ENCODE measurements at regions not wholly inside any gene's neighbourhood (a gene's known extent, or its start where the extent isn't known, plus 50 kb on each side); places are given as distances from the start of the nearest gene placed in this dataset.

DNA sequence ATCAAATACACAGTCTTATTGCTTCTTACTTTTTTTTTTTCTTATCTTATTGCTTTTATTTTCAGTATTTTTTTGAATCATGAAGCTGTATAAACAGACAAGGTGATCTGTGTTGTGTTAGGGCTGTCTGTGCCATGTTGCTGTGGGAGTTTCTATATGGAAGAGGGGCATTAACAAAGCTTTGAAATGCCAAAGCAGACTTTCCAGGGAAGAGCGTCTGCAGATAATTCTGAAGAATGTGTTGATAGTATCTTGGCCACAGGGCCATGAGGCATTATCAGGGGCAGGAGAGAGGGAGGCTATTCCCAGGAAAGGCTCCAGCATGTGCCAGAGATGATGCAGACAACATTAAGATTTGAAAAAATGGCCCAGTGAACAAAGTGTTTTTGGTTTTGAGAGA lies 354.5 kb downstream of the UTRN start:
- no peak overlapping the region for H2AFZ ChIP-seq (ENCODE audit: low read length)
- H3K4me1 ChIP-seq (ENCODE audit: insufficient read depth, low read length) = no peaks in the 10 kb centered on the region
- no peaks in the 10 kb centered on the region for H3K27me3 ChIP-seq (ENCODE audit: insufficient read depth, low read length)
- H3K36me3 ChIP-seq (ENCODE audit: insufficient read depth, low read length) = no peaks in the 10 kb centered on the region
- H4K20me1 ChIP-seq (ENCODE audit: insufficient read depth, low read length) = no peaks in the 10 kb centered on the region
- H3K9me3 ChIP-seq (ENCODE audit: low read depth, low read length) = no peaks in the 10 kb centered on the region
- no peak for DNase-seq (ENCODE audit: insufficient read length, low spot score, missing footprints)
- H3K79me2 ChIP-seq (ENCODE audit: insufficient read depth, low read length) = peaks cover 6% of the 10 kb centered on the region
- H3K4me2 ChIP-seq (ENCODE audit: insufficient read depth, low read length) = no peak overlapping the region
- no peak for TF ChIP-seq CTCF (IDR thresholded peaks at IDR 0.05; ENCODE audit: extremely low read depth, low read depth, low read length)
- no peak overlapping the region for H3K27ac ChIP-seq (ENCODE audit: low read depth, low read length)
- H3K4me3 ChIP-seq (ENCODE audit: insufficient read depth, low read length) = no peak overlapping the region

GRCh38 chr6:144641286-144641685 lies 356.2 kb downstream of the UTRN start:
- no peaks in the 10 kb centered on the region for H3K9me3 ChIP-seq (ENCODE audit: low read depth, low read length)
- H4K20me1 ChIP-seq (ENCODE audit: insufficient read depth, low read length) = no peaks in the 10 kb centered on the region
- no peaks in the 10 kb centered on the region for H3K27me3 ChIP-seq (ENCODE audit: insufficient read depth, low read length)
- H3K36me3 ChIP-seq (ENCODE audit: insufficient read depth, low read length) = no peaks in the 10 kb centered on the region
- no peak overlapping the region for H3K4me3 ChIP-seq (ENCODE audit: insufficient read depth, low read length)
- no peak overlapping the region for H3K27ac ChIP-seq (ENCODE audit: low read depth, low read length)
- no peak overlapping the region for H2AFZ ChIP-seq (ENCODE audit: low read length)
- no peak for TF ChIP-seq CTCF (IDR thresholded peaks at IDR 0.05; ENCODE audit: extremely low read depth, low read depth, low read length)
- H3K4me1 ChIP-seq (ENCODE audit: insufficient read depth, low read length) = no peaks in the 10 kb centered on the region
- no peak overlapping the region for H3K4me2 ChIP-seq (ENCODE audit: insufficient read depth, low read length)
- DNase-seq (ENCODE audit: insufficient read length, low spot score, missing footprints) = no peak
- peaks cover 3% of the 10 kb centered on the region for H3K79me2 ChIP-seq (ENCODE audit: insufficient read depth, low read length)

GRCh38 chr6:144644776-144645175 lies 359.6 kb downstream of the UTRN start:
- Histone ChIP-seq H3K27ac (ENCODE audit: low read depth, low read length) (no peak overlapping the region), H3K9me3 (ENCODE audit: low read depth, low read length) (no peaks in the 10 kb centered on the region), H2AFZ (ENCODE audit: low read length) (no peak overlapping the region), H3K27me3 (ENCODE audit: insufficient read depth, low read length) (no peaks in the 10 kb centered on the region), H3K4me3 (ENCODE audit: insufficient read depth, low read length) (no peak overlapping the region), H3K79me2 (ENCODE audit: insufficient read depth, low read length) (peaks cover 3% of the 10 kb centered on the region), H3K4me1 (ENCODE audit: insufficient read depth, low read length) (no peaks in the 10 kb centered on the region), H3K36me3 (ENCODE audit: insufficient read depth, low read length) (no peaks in the 10 kb centered on the region), H3K4me2 (ENCODE audit: insufficient read depth, low read length) (no peak overlapping the region), H4K20me1 (ENCODE audit: insufficient read depth, low read length) (no peaks in the 10 kb centered on the region)
- DNase-seq (ENCODE audit: insufficient read length, low spot score, missing footprints) = no peak
- TF ChIP-seq CTCF (IDR thresholded peaks at IDR 0.05; ENCODE audit: extremely low read depth, low read depth, low read length) = no peak

DNA sequence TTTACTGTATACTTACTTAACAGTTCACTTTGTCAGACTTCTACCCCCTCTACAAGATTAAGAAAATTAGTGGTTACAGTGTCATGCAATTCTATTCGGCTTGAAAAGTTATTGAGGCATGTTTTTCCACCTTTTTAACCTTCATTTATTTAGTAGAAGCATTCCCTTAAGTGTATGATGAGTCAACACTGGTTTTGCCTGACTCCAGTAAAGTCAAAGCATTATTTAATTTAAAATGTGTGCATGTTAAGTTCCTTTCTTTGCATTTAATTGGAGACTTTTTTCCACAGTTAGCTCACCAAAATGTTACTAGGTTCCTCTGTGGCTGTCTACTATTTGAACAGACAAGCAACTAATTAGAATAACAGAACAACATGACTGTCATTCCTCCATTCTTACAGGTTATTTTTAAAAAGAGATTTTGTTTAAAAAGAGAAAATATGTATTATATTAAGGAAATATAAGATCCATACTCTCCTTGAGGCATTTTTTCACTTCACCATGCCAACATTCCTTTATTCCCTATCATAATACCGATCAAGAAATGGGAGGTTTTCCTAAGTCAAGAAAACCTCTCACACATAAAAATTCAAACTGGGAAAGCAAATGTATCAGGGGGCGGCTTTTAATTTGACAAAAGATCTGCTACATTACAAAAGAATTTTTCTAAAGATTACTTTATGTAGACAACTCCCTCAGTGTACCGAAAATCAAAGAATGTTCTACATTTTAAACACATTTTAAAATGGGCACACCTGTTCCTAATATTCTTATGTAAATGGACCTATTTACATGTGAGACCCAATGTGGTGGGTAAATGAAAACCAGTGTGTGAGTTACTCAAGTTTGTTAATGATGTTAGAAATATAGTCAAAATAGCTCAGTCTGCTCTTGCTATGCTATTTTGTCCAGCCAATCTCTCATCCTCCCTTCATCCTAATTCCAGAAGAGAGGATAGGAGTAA lies 361.2 kb downstream of the UTRN start:
- Histone ChIP-seq H3K79me2 (ENCODE audit: insufficient read depth, low read length) (peaks cover under 1% of the 10 kb centered on the region), H3K4me2 (ENCODE audit: insufficient read depth, low read length) (no peak overlapping the region), H3K4me3 (ENCODE audit: insufficient read depth, low read length) (no peak overlapping the region), H3K27ac (ENCODE audit: low read depth, low read length) (no peak overlapping the region), H3K9me3 (ENCODE audit: low read depth, low read length) (no peaks in the 10 kb centered on the region), H2AFZ (ENCODE audit: low read length) (no peak overlapping the region), H3K27me3 (ENCODE audit: insufficient read depth, low read length) (no peaks in the 10 kb centered on the region), H3K36me3 (ENCODE audit: insufficient read depth, low read length) (no peaks in the 10 kb centered on the region), H4K20me1 (ENCODE audit: insufficient read depth, low read length) (no peaks in the 10 kb centered on the region), H3K4me1 (ENCODE audit: insufficient read depth, low read length) (no peaks in the 10 kb centered on the region)
- DNase-seq (ENCODE audit: insufficient read length, low spot score, missing footprints) = no peak
- no peak for TF ChIP-seq CTCF (IDR thresholded peaks at IDR 0.05; ENCODE audit: extremely low read depth, low read depth, low read length)

All from osteoblast (primary cell).